HT1080 (cell line): ENCODE measurements at regions not wholly inside any gene's neighbourhood (a gene's known extent, or its start where the extent isn't known, plus 50 kb on each side); places are given as distances from the start of the nearest gene placed in this dataset.

ENCODE experiments used
- DNase-seq: peaks from one replicate; pipeline ENCODE4 v3.0.0-alpha.2; 2015; ENCODE audit warnings: low read depth

DNA sequence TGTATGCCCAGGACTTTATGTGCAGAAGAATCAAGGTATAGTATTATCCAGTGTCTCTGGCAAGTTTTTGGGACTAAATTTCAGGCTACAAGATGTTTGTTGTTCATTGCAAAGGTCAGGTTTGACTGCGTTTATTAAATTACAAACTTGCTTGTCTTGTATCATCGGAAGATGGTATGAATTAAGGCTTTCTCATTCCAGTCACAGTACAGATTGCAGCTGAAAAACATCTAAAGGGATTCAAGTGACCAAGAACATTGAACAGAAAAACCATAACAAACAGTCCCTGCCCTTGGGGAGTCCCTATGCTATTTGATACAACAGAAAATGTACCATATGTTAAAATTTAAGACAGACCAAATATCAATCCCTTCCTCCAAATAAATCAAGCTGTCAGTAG lies 244.7 kb upstream of the TNC start:
- DNase-seq = no peak

- DNase-seq = no peak
These were observed 247.0 kb upstream of the TNC start for GRCh38 chr9:115364991-115365390.

- DNase-seq = no peak
These were observed 249.4 kb upstream of the TNC start for GRCh38 chr9:115367321-115367720.

DNA sequence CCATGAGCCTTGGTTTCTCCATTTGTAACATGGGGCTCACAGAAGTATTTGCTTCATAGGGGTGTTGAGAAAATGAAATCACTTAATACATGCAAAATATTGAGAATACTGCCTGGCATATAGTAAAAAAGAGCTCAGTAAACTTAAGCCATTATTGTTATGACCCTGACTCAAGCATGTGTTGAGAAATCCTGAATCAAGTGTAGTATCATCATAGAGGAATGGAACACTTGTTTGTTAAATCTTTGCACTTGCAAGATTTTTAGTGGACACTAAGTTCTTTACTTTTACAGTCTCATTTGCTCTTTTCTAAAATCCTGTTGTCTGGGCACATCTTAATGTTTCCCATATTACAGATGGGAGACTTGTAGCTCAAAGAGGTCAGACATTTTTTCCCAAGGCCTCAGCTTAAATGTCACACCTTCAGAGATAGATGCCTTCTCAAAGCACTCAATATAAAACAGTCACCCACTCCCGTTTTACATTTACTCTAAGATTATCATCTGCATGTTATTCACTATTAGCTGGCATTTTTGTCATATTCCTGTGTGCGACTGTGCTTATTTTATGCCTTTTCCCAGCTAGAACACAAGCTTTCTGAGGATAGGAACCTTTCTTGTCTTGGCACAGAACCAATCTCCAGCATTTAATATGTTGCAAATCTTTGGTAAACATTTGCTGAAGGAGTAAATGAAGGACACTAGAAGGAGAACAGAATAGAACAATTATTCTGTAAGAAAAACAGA lies 250.0 kb upstream of the TNC start:
- no peak for DNase-seq

- DNase-seq = no peak
These were observed 251.5 kb upstream of the TNC start for GRCh38 chr9:115369322-115369957.

DNA sequence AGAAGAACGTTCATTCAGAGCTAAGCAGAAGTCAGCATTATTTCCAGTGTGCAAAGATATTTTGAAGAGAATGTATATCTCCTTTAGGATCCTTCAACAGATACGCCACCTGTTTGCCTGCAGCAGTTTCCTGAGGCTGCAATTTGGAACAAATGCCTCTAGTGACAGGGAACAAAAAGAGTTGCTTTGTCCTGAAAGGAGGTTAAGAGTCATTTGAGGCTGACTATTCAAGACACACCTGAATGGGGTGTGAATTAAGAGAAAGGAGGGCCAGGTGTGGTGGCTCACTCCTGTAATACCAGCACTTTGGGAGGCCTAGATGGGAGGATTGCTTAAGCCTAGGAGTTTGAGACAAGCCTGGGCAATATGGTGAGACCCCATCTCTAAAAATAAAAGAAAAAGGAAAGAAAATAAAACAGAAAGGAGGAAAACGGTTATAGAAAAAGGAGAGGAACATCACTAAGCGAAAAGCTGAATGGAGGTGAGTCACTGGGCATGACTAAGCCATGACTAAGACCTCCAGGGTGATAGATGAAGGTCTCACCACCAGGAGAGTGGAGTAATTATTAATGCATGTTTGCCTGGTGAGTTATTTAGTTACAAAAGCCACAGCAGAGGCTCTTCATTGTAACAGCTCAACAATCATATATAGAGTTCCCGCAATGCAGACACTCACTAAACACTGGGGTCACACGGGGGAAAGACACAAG lies 255.2 kb upstream of the TNC start:
- peak; percentile 98 for DNase-seq

- DNase-seq = no peak
These were observed 255.7 kb upstream of the TNC start for GRCh38 chr9:115373710-115374045.

DNA sequence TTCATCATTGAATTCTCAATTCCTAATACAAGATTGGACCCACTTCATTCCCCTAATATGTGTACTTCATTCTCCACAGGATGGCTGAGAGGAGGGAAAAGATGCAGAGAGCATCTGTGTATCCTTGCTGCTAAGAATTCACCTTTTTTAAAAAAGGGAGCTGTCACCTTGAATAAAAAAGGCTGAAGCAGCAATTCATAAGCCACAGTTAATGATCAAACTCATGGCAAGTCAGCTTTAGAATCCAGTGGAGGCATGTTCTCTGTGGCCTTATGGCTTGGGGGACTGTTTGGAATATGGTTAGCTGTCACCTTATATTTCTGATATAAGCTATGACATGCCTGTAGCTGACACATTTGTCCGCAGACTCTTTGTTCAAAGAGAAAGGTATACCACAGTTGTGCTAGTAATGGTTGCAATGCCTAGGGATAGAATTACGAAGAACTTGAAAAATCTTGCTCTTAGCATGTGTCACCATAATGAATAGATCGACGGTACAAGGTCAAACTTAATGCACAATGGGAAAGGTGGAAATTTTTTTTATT lies 256.8 kb upstream of the TNC start:
- DNase-seq = no peak

GRCh38 chr9:115378241-115378640 lies 260.3 kb upstream of the TNC start:
- peak; percentile 45 for DNase-seq

GRCh38 chr9:115378758-115379157 lies 260.8 kb upstream of the TNC start:
- no peak for DNase-seq

GRCh38 chr9:115379719-115380118 lies 261.8 kb upstream of the TNC start:
- DNase-seq = no peak

DNA sequence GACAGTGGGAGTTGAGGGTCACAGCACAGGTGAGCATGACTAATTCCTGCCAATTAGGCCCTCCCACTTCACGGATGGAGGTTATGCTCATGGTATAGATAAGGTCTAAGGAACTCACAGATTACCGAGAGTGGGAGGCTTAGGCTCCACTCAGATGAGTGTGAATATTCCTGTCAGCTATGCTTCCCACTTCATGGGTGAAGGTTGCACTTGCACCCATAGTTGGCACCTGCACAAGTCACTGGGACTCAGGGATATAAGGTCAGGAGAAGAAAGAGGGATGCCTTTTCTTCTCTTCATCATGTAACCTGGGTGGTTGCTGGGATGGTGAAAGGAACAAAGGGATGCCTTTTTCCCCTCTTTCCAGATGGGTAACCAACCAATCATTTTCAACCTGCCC lies 264.9 kb upstream of the TNC start:
- no peak for DNase-seq

DNA sequence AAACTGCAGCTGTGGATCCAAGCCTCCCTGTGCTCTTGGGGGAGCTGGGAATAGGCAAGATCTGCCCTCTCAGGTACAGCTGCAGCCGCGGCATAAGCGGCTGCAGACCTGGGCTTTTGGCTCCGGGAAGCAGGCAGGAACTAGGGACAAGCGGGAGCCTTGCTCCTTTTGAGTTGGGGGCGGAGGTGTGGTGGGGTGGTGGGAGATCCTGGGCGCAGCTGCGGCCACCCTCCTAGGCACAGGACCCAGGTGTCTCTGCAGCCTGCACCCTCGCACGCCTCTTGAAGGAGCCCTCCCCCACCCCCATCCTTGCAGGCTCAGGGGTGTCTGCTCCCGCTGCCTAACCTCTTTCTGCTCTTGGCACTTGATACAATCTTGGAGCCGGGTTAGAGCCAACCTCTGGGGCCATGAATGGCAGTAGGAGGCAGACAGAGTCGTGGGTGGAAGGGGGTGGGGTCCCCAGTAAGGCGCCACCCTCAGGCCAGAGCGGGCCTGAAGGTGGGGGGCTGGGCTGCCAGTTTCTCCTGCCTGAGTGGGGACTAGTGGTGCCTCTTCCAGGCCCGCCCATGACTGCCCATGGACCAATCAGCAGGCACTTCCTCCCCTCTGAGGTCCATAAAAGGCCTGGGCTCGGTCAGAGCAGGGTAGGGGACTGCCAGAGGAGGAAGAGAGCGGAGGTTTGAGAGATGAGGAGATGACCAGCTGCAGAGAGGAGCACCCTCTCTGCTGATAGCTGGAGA lies 267.6 kb upstream of the TNC start:
- DNase-seq = no peak

DNA sequence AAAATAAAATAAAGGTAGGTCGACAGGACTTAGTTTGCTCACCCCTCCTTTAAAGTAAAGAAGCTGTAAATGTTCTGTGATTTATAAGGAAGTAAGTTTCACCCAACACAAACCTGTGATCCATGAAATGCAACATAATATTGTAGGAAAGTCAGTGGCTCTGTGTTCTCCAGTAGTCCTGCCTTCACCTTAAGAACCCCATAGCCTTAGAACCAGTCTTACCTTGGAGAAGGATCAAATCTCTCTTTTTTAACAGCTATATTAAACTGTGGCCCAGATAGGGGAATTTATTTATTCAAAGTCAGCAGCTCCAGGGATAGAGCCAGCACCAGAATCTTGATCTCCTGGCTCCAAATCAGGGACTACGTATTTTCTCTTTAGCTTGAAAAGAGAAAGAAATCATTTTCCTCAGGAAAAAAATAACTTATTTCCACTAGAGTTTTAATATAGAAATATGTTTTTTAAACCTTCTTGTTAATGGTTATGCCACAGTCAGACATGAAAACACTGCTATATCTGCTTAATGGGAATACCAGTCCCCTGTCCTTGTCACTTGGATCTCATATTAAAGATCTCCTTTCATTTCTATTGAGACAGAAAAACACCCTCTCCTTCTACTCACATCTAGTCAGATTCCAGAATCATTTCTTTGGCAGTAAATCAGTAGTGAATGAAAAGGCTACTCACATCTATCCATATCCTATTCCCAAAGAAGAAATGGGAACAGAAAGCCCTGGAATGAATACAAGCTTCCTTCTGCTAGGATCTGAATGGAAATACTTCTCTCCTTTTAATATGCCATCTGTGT lies 269.2 kb upstream of the TNC start:
- DNase-seq = no peak

GRCh38 chr9:115391168-115391825 lies 273.3 kb upstream of the TNC start:
- no peak for DNase-seq

- DNase-seq = peak; percentile 36
These were observed 276.2 kb upstream of the TNC start for GRCh38 chr9:115393976-115394775.

- no peak for DNase-seq
These were observed 277.6 kb upstream of the TNC start for GRCh38 chr9:115395511-115396021.

DNA sequence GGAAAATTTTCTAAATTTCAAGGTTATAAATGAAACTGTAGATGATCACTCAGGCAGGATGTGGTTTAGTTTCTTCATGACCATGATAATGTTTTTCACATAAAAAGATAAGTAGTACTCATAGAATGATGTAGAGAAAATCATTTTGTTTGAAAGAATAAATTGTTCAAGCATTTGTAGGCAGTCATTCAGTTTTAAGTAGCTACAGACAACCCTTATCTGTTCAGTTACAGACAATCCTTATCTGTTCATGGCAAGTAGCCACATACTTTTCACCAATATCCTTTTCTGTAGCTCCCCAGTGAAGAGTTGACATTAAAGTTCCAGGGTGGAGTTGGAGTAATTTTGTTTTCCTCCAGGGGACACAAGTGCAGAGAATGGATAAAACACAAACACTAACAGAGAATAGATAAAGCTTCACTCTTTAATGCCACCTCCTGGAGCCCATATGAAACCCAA lies 278.1 kb upstream of the TNC start:
- no peak for DNase-seq
